ENCODE measurements at regions not wholly inside any gene's neighbourhood (a gene's known extent, or its start where the extent isn't known, plus 50 kb on each side); places are given as distances from the start of the nearest gene placed in this dataset.

DNA sequence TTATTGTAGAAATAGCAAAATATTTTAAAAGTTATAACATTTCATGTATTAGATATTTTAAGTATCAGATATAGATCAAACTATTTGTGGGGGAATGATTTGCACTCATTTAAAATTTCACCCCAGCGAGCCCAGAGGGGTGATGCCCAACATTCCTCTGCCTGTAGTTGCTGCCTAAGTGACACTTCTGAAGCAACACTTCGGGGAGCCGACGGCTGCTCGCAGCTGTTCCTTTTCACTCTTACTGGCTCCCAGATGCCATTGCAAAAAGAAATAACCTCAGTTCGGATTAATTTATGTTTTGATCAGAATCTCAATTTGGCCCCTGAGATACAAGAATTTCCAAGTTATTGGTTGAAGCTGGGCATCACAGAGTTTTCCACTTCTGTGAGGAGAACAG, 603.8 kb downstream of the PLCL1 start:
- intact Hi-C loops (cut with micrococcal nuclease) (no loop called here), in situ Hi-C loops (cut with MboI) (no loop called here)
- no peaks in the 10 kb centered on the region for H3K9me3 ChIP-seq (replicated peaks; ENCODE audit: control insufficient read depth, insufficient read depth, low read depth, low read length)
- H4K20me1 ChIP-seq (replicated peaks; ENCODE audit: control insufficient read depth, insufficient read depth, low read length) = no peaks in the 10 kb centered on the region
- H3K4me3 ChIP-seq = no peak overlapping the region
- H2AFZ ChIP-seq (ENCODE audit: low read depth, low read length) = no peak overlapping the region
- DNase-seq (ENCODE audit: extremely low read depth in 1 of 4, low spot score in 3 of 4) = no peak
- no peak for ATAC-seq
- no TSS peak for BruUV-seq (replicated peaks)
- H3K9ac ChIP-seq (ENCODE audit: insufficient read depth in 1 of 2, low read depth in 2 of 2, low read length in 2 of 2) = no peak overlapping the region
- POLR2A ChIA-PET = no interaction called here
- no peaks in the 10 kb centered on the region for H3K27me3 ChIP-seq (ENCODE audit: control insufficient read depth in 2 of 2, insufficient read depth in 2 of 2, low read length in 2 of 2)
- no peak for FAIRE-seq
- no peak overlapping the region for H3K27ac ChIP-seq (ENCODE audit: extremely low read depth, low read depth, low read length)
- no peaks in the 10 kb centered on the region for H3K79me2 ChIP-seq (ENCODE audit: control insufficient read depth, insufficient read depth, low read length)
- 7% methylated on average over 5 of the region's 6 CpGs for WGBS (ENCODE audit: insufficient coverage, low coverage, missing lambda C conversion rate)
- H3K4me1 ChIP-seq (replicated peaks in 1 of 2; ENCODE audit: control insufficient read depth in 2 of 2, insufficient read depth in 2 of 2, low read length in 2 of 2) = no peaks in the 10 kb centered on the region
- no peak overlapping the region for H3K4me2 ChIP-seq (ENCODE audit: insufficient read depth, low read length)
- no peak for TF ChIP-seq RFX1 (IDR thresholded peaks at IDR 0.05)
- TF ChIP-seq ZNF121 (CRISPR knock-in tag; conservative IDR thresholded peaks at IDR 0.05) = no peak
- TF ChIP-seq, protein P1, sequence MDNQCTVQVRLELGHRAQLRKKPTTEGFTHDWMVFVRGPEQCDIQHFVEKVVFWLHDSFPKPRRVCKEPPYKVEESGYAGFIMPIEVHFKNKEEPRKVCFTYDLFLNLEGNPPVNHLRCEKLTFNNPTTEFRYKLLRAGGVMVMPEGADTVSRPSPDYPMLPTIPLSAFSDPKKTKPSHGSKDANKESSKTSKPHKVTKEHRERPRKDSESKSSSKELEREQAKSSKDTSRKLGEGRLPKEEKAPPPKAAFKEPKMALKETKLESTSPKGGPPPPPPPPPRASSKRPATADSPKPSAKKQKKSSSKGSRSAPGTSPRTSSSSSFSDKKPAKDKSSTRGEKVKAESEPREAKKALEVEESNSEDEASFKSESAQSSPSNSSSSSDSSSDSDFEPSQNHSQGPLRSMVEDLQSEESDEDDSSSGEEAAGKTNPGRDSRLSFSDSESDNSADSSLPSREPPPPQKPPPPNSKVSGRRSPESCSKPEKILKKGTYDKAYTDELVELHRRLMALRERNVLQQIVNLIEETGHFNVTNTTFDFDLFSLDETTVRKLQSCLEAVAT (IDR thresholded peaks at IDR 0.05) = no peak
- no peak for TF ChIP-seq HNRNPL (IDR thresholded peaks at IDR 0.05; ENCODE audit: low read depth, low read length)
- no peak for TF ChIP-seq NCOR1 (IDR thresholded peaks at IDR 0.05)
- no peak for TF ChIP-seq ZHX1 (conservative IDR thresholded peaks at IDR 0.05; ENCODE audit: low read length)
- TF ChIP-seq ZNF644 (tag; IDR thresholded peaks at IDR 0.05; ENCODE audit: low read depth) = no peak
- TF ChIP-seq TCFL5 (CRISPR knock-in tag; conservative IDR thresholded peaks at IDR 0.05) = no peak
- no peak for TF ChIP-seq MCM5 (IDR thresholded peaks at IDR 0.05; ENCODE audit: low read depth)
- no peaks in the 10 kb centered on the region for H3K36me3 ChIP-seq (ENCODE audit: control insufficient read depth, insufficient read depth, low read length)
- H3K9me1 ChIP-seq (ENCODE audit: control insufficient read depth, insufficient read depth, low read length) = no peaks in the 10 kb centered on the region
- CTCF ChIA-PET (ENCODE audit: low intra/inter-chr PET ratio) = no interaction called here
